ENCODE measurements at regions not wholly inside any gene's neighbourhood (a gene's known extent, or its start where the extent isn't known, plus 50 kb on each side); places are given as distances from the start of the nearest gene placed in this dataset.

- Histone ChIP-seq H3K4me2 (no peak overlapping the region), H3K4me1 (peaks cover 4% of the 10 kb centered on the region; the same call in 1 of the 3 replicates), H3K27ac (no peak overlapping the region), H3K4me3 (no peak overlapping the region), H3K9me3 (no peaks in the 10 kb centered on the region)
- POLR2A ChIA-PET, result interaction anchor here (0.6 kb wide), 1 partner anchor 230 kb away, joined by 5 read pairs; no protein-coding TSS in a partner anchor
- DNase-seq (ENCODE audit: low read depth in 1 of 2, low spot score in 1 of 2), result no peak
- no peak for FAIRE-seq
- TF ChIP-seq FOSB (CRISPR knock-in tag; IDR thresholded peaks at IDR 0.05) (no peak), HEYL (CRISPR knock-in tag; IDR thresholded peaks at IDR 0.05) (no peak), SMC3 (IDR thresholded peaks at IDR 0.05) (no peak), ZC3H11A (IDR thresholded peaks at IDR 0.05) (no peak)
- 0% methylated on average over 1 of the region's 1 CpG for WGBS (ENCODE audit: missing lambda C conversion rate)
- no peak for ATAC-seq
- CTCF ChIA-PET, result no interaction called here
These were observed 376.6 kb downstream of the PDGFC start for GRCh38 chr4:156595041-156595440.

- DNase-seq (ENCODE audit: low read depth in 1 of 2, low spot score in 1 of 2), result no peak
- FAIRE-seq, result no peak
- Histone ChIP-seq H3K27ac (no peak overlapping the region), H3K4me1 (peaks cover 4% of the 10 kb centered on the region; the same call in 1 of the 3 replicates), H3K4me3 (no peak overlapping the region), H3K4me2 (no peak overlapping the region), H3K9me3 (no peaks in the 10 kb centered on the region)
- no peak for ATAC-seq
- ChIA-PET CTCF (no interaction called here), POLR2A (interaction anchor here (0.6 kb wide), 1 partner anchor 231 kb away, joined by 5 read pairs; no protein-coding TSS in a partner anchor)
- TF ChIP-seq MAZ (IDR thresholded peaks at IDR 0.05; ENCODE audit: borderline replicate concordance, low read depth, low read length), result no peak
- no peak for TF ChIP-seq ELK1 (IDR thresholded peaks at IDR 0.05; ENCODE audit: low read depth, low read length)
- no peak for TF ChIP-seq TFCP2L1 (CRISPR knock-in tag; IDR thresholded peaks at IDR 0.05)
- TF ChIP-seq NPAS2 (CRISPR knock-in tag; IDR thresholded peaks at IDR 0.05; ENCODE audit: borderline replicate concordance), result no peak
- TF ChIP-seq CBX2 (IDR thresholded peaks at IDR 0.05; ENCODE audit: borderline replicate concordance, low read depth), result no peak
- no peak for TF ChIP-seq ZFP36 (IDR thresholded peaks at IDR 0.05; ENCODE audit: borderline replicate concordance, partially characterized antibody)
- 32% methylated on average over 3 of the region's 3 CpGs for WGBS (ENCODE audit: missing lambda C conversion rate)
These were observed 377.0 kb downstream of the PDGFC start for GRCh38 chr4:156594624-156595023.

GRCh38 chr4:156593464-156593863 is 378.1 kb downstream of the PDGFC start:
- ChIA-PET POLR2A (no interaction called here), CTCF (no interaction called here)
- peaks cover 4% of the 10 kb centered on the region; the same call in 1 of the 3 replicates for H3K4me1 ChIP-seq
- FAIRE-seq (no peak), DNase-seq (ENCODE audit: low read depth in 1 of 2, low spot score in 1 of 2) (no peak), ATAC-seq (no peak)
- TF ChIP-seq MYC (IDR thresholded peaks at IDR 0.05; ENCODE audit: borderline replicate concordance, low read length) (no peak), RAD21 (conservative IDR thresholded peaks at IDR 0.05 in 1 of 2, IDR thresholded peaks at IDR 0.05 in 1 of 2) (peak in 1 of 2 experiments; percentile 6; a peak in 1 of 5 replicates)
- H3K9me3 ChIP-seq, result no peaks in the 10 kb centered on the region
- H3K4me3 ChIP-seq, result no peak overlapping the region
- H3K4me2 ChIP-seq, result no peak overlapping the region
- H3K27ac ChIP-seq, result no peak overlapping the region

GRCh38 chr4:156591679-156592078 is 379.9 kb downstream of the PDGFC start:
- no peak overlapping the region for H3K4me2 ChIP-seq
- H3K4me3 ChIP-seq, result no peak overlapping the region
- H3K27ac ChIP-seq, result no peak overlapping the region
- FAIRE-seq, result no peak
- ChIA-PET POLR2A (no interaction called here), CTCF (no interaction called here)
- no peak for DNase-seq (ENCODE audit: low read depth in 1 of 2, low spot score in 1 of 2)
- H3K9me3 ChIP-seq, result no peaks in the 10 kb centered on the region
- peaks cover 4% of the 10 kb centered on the region; the same call in 1 of the 3 replicates for H3K4me1 ChIP-seq
- no peak for ATAC-seq
- TF ChIP-seq RFX5 (IDR thresholded peaks at IDR 0.05) (no peak), E2F6 (IDR thresholded peaks at IDR 0.05; ENCODE audit: borderline replicate concordance, low read depth) (no peak), ESRRA (IDR thresholded peaks at IDR 0.05; ENCODE audit: borderline replicate concordance, low read length) (no peak), HMGXB4 (CRISPR knock-in tag; IDR thresholded peaks at IDR 0.05; ENCODE audit: borderline replicate concordance) (no peak), RARB (CRISPR knock-in tag; IDR thresholded peaks at IDR 0.05) (no peak), CHD4 (IDR thresholded peaks at IDR 0.05; ENCODE audit: borderline replicate concordance) (no peak), ZC3H11A (IDR thresholded peaks at IDR 0.05) (no peak), EHMT2 (IDR thresholded peaks at IDR 0.05; ENCODE audit: low read depth) (no peak), KDM1A (IDR thresholded peaks at IDR 0.05; ENCODE audit: low read depth) (no peak)
- WGBS (ENCODE audit: missing lambda C conversion rate), result 41% methylated on average over 3 of the region's 3 CpGs

Data from A549 (cell line).